ENCODE measurements at regions not wholly inside any gene's neighbourhood (a gene's known extent, or its start where the extent isn't known, plus 50 kb on each side); places are given as distances from the start of the nearest gene placed in this dataset.

DNA sequence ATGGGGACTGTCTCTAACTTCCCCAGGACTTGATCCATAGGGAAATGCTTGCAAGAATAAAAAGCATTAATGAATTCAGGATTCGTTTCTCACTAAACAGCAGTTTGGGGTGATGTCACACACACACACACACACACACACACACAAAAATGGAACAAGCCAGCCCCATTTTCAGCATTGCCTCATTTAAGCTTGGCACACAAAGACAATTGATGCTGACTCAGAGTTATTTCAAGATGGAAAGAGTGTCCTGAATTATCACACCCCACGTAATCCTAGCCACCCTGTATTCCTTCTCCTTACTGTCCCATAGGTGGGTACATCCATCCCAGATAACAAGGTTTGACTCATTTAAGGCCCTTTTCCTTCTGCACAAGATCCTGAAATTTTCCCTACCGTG lies 345.1 kb upstream of the HS3ST1 start:
- H3K27me3 ChIP-seq (replicated peaks; ENCODE audit: insufficient read depth, low read length): no peaks in the 10 kb centered on the region
- H3K4me1 ChIP-seq (ENCODE audit: low read length): no peaks in the 10 kb centered on the region
- no peaks in the 10 kb centered on the region for H3K9me3 ChIP-seq (replicated peaks; ENCODE audit: insufficient read depth, low read length)
- H3F3A ChIP-seq (ENCODE audit: insufficient read depth, low read length): no peaks in the 10 kb centered on the region
- no peak overlapping the region for H2AFZ ChIP-seq (ENCODE audit: low read length)
- no peak overlapping the region for H3K27ac ChIP-seq (ENCODE audit: low read length)
- H3K9me2 ChIP-seq (replicated peaks; ENCODE audit: insufficient read depth, low read length): no peaks in the 10 kb centered on the region
- H3K9ac ChIP-seq (ENCODE audit: low read length): no peak overlapping the region
- no peaks in the 10 kb centered on the region for H3K79me2 ChIP-seq (ENCODE audit: low read length)
- no peak overlapping the region for H3K4me3 ChIP-seq (ENCODE audit: low read length)
- no peak for DNase-seq
- no peak for TF ChIP-seq EZH2phosphoT487 (IDR thresholded peaks at IDR 0.05; ENCODE audit: low read length)
- TF ChIP-seq, protein P1, sequence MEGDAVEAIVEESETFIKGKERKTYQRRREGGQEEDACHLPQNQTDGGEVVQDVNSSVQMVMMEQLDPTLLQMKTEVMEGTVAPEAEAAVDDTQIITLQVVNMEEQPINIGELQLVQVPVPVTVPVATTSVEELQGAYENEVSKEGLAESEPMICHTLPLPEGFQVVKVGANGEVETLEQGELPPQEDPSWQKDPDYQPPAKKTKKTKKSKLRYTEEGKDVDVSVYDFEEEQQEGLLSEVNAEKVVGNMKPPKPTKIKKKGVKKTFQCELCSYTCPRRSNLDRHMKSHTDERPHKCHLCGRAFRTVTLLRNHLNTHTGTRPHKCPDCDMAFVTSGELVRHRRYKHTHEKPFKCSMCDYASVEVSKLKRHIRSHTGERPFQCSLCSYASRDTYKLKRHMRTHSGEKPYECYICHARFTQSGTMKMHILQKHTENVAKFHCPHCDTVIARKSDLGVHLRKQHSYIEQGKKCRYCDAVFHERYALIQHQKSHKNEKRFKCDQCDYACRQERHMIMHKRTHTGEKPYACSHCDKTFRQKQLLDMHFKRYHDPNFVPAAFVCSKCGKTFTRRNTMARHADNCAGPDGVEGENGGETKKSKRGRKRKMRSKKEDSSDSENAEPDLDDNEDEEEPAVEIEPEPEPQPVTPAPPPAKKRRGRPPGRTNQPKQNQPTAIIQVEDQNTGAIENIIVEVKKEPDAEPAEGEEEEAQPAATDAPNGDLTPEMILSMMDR (IDR thresholded peaks at IDR 0.05; ENCODE audit: low read length): no peak
- no peak for TF ChIP-seq EZH2 (optimal IDR thresholded peaks at IDR 0.05; ENCODE audit: low read depth, low read length)
- no peaks in the 10 kb centered on the region for H4K20me1 ChIP-seq (ENCODE audit: insufficient read depth, low read length)
- H3K36me3 ChIP-seq (replicated peaks; ENCODE audit: insufficient read depth, low read length): no peaks in the 10 kb centered on the region
- no peak overlapping the region for H3K4me2 ChIP-seq (ENCODE audit: low read depth, low read length)

DNA sequence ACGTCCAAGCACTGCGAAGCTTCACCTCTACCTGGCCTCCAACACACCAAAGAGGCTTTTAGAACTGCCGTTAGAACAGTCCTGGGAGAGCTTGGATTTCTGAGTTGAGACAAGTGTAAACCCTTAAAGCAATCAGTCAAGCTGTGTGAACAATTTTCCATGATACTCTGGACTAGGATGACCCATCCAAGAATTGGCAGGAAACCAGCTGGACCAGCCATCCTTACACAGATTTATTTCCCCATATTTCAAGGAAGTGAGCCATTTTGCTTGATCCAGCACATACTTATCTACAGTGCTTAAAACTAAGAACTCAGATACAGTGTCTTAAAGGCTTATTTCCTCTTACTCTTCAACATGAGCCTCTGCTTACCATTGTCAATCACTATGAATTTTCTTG lies 340.7 kb upstream of the HS3ST1 start:
- H3K36me3 ChIP-seq (replicated peaks; ENCODE audit: insufficient read depth, low read length): no peaks in the 10 kb centered on the region
- H3K9me2 ChIP-seq (replicated peaks; ENCODE audit: insufficient read depth, low read length): no peaks in the 10 kb centered on the region
- no peak for TF ChIP-seq EZH2phosphoT487 (IDR thresholded peaks at IDR 0.05; ENCODE audit: low read length)
- TF ChIP-seq EZH2 (optimal IDR thresholded peaks at IDR 0.05; ENCODE audit: low read depth, low read length): no peak
- TF ChIP-seq, protein P1 (IDR thresholded peaks at IDR 0.05; ENCODE audit: low read length): no peak
- H3K9ac ChIP-seq (ENCODE audit: low read length): no peak overlapping the region
- no peaks in the 10 kb centered on the region for H3K9me3 ChIP-seq (replicated peaks; ENCODE audit: insufficient read depth, low read length)
- H3K27me3 ChIP-seq (replicated peaks; ENCODE audit: insufficient read depth, low read length): no peaks in the 10 kb centered on the region
- no peaks in the 10 kb centered on the region for H4K20me1 ChIP-seq (ENCODE audit: insufficient read depth, low read length)
- H3F3A ChIP-seq (ENCODE audit: insufficient read depth, low read length): no peaks in the 10 kb centered on the region
- no peak overlapping the region for H3K27ac ChIP-seq (ENCODE audit: low read length)
- H3K4me1 ChIP-seq (ENCODE audit: low read length): no peaks in the 10 kb centered on the region
- H3K4me2 ChIP-seq (ENCODE audit: low read depth, low read length): no peak overlapping the region
- DNase-seq: no peak
- H3K79me2 ChIP-seq (ENCODE audit: low read length): no peaks in the 10 kb centered on the region
- H3K4me3 ChIP-seq (ENCODE audit: low read length): no peak overlapping the region
- no peak overlapping the region for H2AFZ ChIP-seq (ENCODE audit: low read length)

DNA sequence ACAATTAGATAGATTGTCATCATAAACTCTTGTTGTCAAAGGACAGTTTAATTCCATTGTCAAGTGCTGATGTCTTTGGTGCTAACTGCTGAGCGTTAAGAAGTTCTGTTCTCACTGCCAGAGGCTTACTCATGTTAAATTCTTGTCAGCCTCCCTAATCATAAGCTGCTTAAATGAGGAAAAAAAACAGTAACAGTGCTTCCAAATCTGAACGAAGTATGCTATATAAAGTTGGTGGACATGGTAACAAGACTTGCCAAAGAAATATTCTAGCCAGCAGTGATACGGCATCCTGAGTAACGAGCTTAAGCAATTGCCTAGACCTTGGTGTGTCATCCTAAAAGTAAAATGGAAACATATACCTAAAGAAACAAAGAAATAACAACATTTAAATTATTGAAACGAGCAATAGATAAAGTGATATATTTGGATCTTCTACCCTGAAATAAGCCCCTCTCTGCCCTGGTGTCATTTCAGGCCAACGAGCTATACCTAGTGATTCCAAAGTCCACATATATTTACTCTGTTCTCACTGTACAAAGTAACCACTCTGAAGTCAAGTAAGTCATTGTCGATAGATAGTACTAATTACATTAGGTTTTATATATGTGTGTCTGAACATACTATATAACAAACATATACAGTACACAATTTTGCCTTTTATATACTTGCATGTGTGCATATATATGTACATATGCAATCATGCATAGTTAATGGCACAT lies 339.7 kb upstream of the HS3ST1 start:
- no peaks in the 10 kb centered on the region for H3F3A ChIP-seq (ENCODE audit: insufficient read depth, low read length)
- H3K4me1 ChIP-seq (ENCODE audit: low read length): no peaks in the 10 kb centered on the region

More for the DNA sequence above, 339.7 kb upstream of the HS3ST1 start:
- no peaks in the 10 kb centered on the region for H3K36me3 ChIP-seq (replicated peaks; ENCODE audit: insufficient read depth, low read length)
- H3K9me3 ChIP-seq (replicated peaks; ENCODE audit: insufficient read depth, low read length): no peaks in the 10 kb centered on the region
- H3K4me3 ChIP-seq (ENCODE audit: low read length): no peak overlapping the region
- H3K9me2 ChIP-seq (replicated peaks; ENCODE audit: insufficient read depth, low read length): no peaks in the 10 kb centered on the region
- no peak overlapping the region for H3K9ac ChIP-seq (ENCODE audit: low read length)
- no peak overlapping the region for H3K27ac ChIP-seq (ENCODE audit: low read length)
- no peaks in the 10 kb centered on the region for H4K20me1 ChIP-seq (ENCODE audit: insufficient read depth, low read length)
- no peaks in the 10 kb centered on the region for H3K27me3 ChIP-seq (replicated peaks; ENCODE audit: insufficient read depth, low read length)
- no peak overlapping the region for H2AFZ ChIP-seq (ENCODE audit: low read length)
- no peak for DNase-seq
- no peak overlapping the region for H3K4me2 ChIP-seq (ENCODE audit: low read depth, low read length)
- TF ChIP-seq, protein P1 (IDR thresholded peaks at IDR 0.05; ENCODE audit: low read length): no peak
- TF ChIP-seq EZH2 (optimal IDR thresholded peaks at IDR 0.05; ENCODE audit: low read depth, low read length) (no peak), EZH2phosphoT487 (IDR thresholded peaks at IDR 0.05; ENCODE audit: low read length) (no peak)
- H3K79me2 ChIP-seq (ENCODE audit: low read length): no peaks in the 10 kb centered on the region
